ENCODE measurements at regions not wholly inside any gene's neighbourhood (a gene's known extent, or its start where the extent isn't known, plus 50 kb on each side); places are given as distances from the start of the nearest gene placed in this dataset.

GRCh38 chr1:94602802-94603625 is 61.5 kb upstream of the F3 start:
- peak; percentile 48 for ATAC-seq (ENCODE audit: low read depth)
- Histone ChIP-seq H2BK20ac (ENCODE audit: low read depth, low read length) (peak overlapping the region; percentile 81), H3K27me3 (ENCODE audit: control insufficient read depth, insufficient read depth, low read length) (peaks cover 3% of the 10 kb centered on the region), H3K9ac (ENCODE audit: low read depth, low read length) (no peak overlapping the region; the same call in 1 of the 2 replicates), H3K36me3 (ENCODE audit: control insufficient read depth, insufficient read depth, low read length) (no peaks in the 10 kb centered on the region), H3K23ac (ENCODE audit: low read depth, low read length) (peak overlapping the region; percentile 10; the same call in 1 of the 2 replicates), H3K4ac (ENCODE audit: low read depth, low read length) (peak overlapping the region; percentile 88), H3K4me1 (ENCODE audit: control insufficient read depth, insufficient read depth, low read length) (peaks cover 10% of the 10 kb centered on the region), H3K9me1 (ENCODE audit: insufficient read depth, low read length) (0 out of 2 replicates have a peak, but pooled peaks cover 8% of the 10 kb centered on the region), H4K91ac (ENCODE audit: insufficient read depth, low read depth, low read length) (peak overlapping the region; percentile 79), H3K14ac (replicated peaks; ENCODE audit: low read depth, low read length) (peak overlapping the region; percentile 67), H3K9me3 (ENCODE audit: control insufficient read depth, insufficient read depth, low read length) (0 out of 2 replicates have a peak, but pooled peaks cover 2% of the 10 kb centered on the region), H3K27ac (ENCODE audit: insufficient read depth, low read length) (no peak overlapping the region), H3K4me2 (ENCODE audit: low read depth, low read length) (peak overlapping the region; percentile 8; the same call in 1 of the 2 replicates), H3K4me3 (ENCODE audit: insufficient read depth, low read depth, low read length) (no peak overlapping the region), H2BK15ac (ENCODE audit: low read depth, low read length) (peak overlapping the region; percentile 75; the same call in 2 of the 3 replicates), H2AFZ (replicated peaks; ENCODE audit: low read length, poor library complexity) (no peak overlapping the region), H3K56ac (ENCODE audit: extremely low read depth, insufficient read depth, low read length) (no peak overlapping the region), H2AK5ac (ENCODE audit: low read depth, low read length) (peak overlapping the region; percentile 72), H2BK120ac (ENCODE audit: low read depth, low read length) (peak overlapping the region; percentile 71), H4K5ac (ENCODE audit: low read depth, low read length) (peak overlapping the region; percentile 75), H3K79me1 (ENCODE audit: low read depth in 1 of 2, low read length in 2 of 2) (no peaks in the 10 kb centered on the region), H4K20me1 (ENCODE audit: insufficient read depth, low read length) (no peaks in the 10 kb centered on the region), H3K18ac (ENCODE audit: low read depth, low read length) (peak overlapping the region; percentile 77), H2AK9ac (replicated peaks; ENCODE audit: low read depth, low read length, poor library complexity) (no peak overlapping the region), H2BK5ac (ENCODE audit: low read depth, low read length, poor library complexity, severe bottlenecking) (peak overlapping the region; percentile 27), H4K8ac (ENCODE audit: low read depth in 2 of 2, low read length in 2 of 2) (peak overlapping the region; percentile 42 to 54; a peak in 2 of 4 replicates)
- ChIA-PET CTCF (interaction anchor here (0.9 to 1.1 kb wide), 4 partner anchors 30 to 204 kb away, joined by 3 read pairs; no protein-coding TSS in a partner anchor), POLR2A (ENCODE audit: unreplicated experiment) (interaction anchor here (0.6 to 1.0 kb wide), 3 partner anchors 60 to 214 kb away, joined by 3 to 8 read pairs (median 3); partner anchors contain the start of gene F3)
- peak; percentile 68 for DNase-seq
- intact Hi-C loops (cut with micrococcal nuclease), result no loop called here
- in situ Hi-C loops (cut with MboI; ENCODE audit: low sequenced_read_pairs), result no loop called here
- BruUV-seq (replicated peaks), result no TSS peak
- dilution Hi-C loops (cut with HindIII; ENCODE audit: low sequenced_read_pairs, unreplicated experiment), result no loop called here
- whole genome bisulfite sequencing, 2 experiments (ENCODE audit: extremely low coverage in 2 of 2, insufficient read length in 1 of 2), result no CpG with 5 or more reads among the region's 3 CpGs
- no peak for TF ChIP-seq RCOR1 (IDR thresholded peaks at IDR 0.05; ENCODE audit: insufficient replicate concordance, low read length)
- no peak for TF ChIP-seq MXI1 (IDR thresholded peaks at IDR 0.05; ENCODE audit: borderline replicate concordance, low read depth, low read length)
- TF ChIP-seq CTCF (conservative IDR thresholded peaks at IDR 0.05; ENCODE audit: low read depth, low read length), result no peak
- no peak for TF ChIP-seq RFX5 (IDR thresholded peaks at IDR 0.05; ENCODE audit: low read depth, low read length)
- no peak for TF ChIP-seq SMC3 (IDR thresholded peaks at IDR 0.05; ENCODE audit: low read depth, low read length)
- TF ChIP-seq RAD21 (IDR thresholded peaks at IDR 0.05; ENCODE audit: low read length), result no peak
- no peak for TF ChIP-seq ELK1 (IDR thresholded peaks at IDR 0.05; ENCODE audit: borderline replicate concordance, low read depth, low read length)
- no peak for TF ChIP-seq BHLHE40 (IDR thresholded peaks at IDR 0.05; ENCODE audit: low read depth, low read length)
- TF ChIP-seq FOS (IDR thresholded peaks at IDR 0.05; ENCODE audit: low read depth, low read length), result no peak
- TF ChIP-seq CEBPB (IDR thresholded peaks at IDR 0.05; ENCODE audit: low read depth, low read length), result peak; percentile 44; the same call in 1 of the 2 replicates
- no peak for TF ChIP-seq MAZ (IDR thresholded peaks at IDR 0.05; ENCODE audit: borderline replicate concordance, low read depth, low read length)
- TF ChIP-seq POLR2A (IDR thresholded peaks at IDR 0.05; ENCODE audit: low read depth, low read length), result no peak
- peak; percentile 70 for TF ChIP-seq MAFK (IDR thresholded peaks at IDR 0.05; ENCODE audit: low read depth, low read length)
- TF ChIP-seq CHD1 (IDR thresholded peaks at IDR 0.05; ENCODE audit: low read depth, low read length), result no peak
- no peak for TF ChIP-seq NFE2L2 (IDR thresholded peaks at IDR 0.05; ENCODE audit: low read depth, low read length)
